ENCODE measurements at regions not wholly inside any gene's neighbourhood (a gene's known extent, or its start where the extent isn't known, plus 50 kb on each side); places are given as distances from the start of the nearest gene placed in this dataset.

DNA sequence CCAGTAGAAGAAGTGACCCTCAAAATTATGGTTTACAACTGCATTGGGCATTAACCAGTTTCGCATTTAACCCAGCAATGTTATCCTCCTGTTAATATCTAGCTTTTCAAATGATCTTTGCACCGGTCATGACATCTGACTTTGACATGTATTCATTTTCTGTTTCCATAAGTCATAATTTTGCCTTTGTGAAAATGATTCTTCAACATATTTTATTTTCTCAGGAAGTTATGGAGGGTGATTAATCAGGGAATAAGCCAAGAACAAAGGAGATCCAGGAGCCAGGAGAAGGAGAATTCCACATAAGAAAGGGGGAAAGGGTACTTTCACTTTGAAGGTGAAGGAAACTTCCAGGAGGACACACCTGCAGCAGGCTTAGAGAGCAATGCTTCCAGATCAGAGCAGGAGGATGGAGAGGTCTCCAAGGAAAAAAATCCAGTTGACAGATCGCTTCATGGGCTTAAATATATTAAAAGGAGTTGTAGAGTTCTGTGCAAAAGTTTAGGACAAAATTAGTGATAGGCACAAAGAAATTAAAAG is 92.1 kb upstream of the FAM3C start:
- TF ChIP-seq, protein P1, sequence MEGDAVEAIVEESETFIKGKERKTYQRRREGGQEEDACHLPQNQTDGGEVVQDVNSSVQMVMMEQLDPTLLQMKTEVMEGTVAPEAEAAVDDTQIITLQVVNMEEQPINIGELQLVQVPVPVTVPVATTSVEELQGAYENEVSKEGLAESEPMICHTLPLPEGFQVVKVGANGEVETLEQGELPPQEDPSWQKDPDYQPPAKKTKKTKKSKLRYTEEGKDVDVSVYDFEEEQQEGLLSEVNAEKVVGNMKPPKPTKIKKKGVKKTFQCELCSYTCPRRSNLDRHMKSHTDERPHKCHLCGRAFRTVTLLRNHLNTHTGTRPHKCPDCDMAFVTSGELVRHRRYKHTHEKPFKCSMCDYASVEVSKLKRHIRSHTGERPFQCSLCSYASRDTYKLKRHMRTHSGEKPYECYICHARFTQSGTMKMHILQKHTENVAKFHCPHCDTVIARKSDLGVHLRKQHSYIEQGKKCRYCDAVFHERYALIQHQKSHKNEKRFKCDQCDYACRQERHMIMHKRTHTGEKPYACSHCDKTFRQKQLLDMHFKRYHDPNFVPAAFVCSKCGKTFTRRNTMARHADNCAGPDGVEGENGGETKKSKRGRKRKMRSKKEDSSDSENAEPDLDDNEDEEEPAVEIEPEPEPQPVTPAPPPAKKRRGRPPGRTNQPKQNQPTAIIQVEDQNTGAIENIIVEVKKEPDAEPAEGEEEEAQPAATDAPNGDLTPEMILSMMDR (IDR thresholded peaks at IDR 0.05), result no peak
- no peak for TF ChIP-seq POLR2A (IDR thresholded peaks at IDR 0.05)

Data from body of pancreas (tissue), 4 donors.